Right renal pelvis (tissue), 4 donors: ENCODE measurements at regions not wholly inside any gene's neighbourhood (a gene's known extent, or its start where the extent isn't known, plus 50 kb on each side); places are given as distances from the start of the nearest gene placed in this dataset.

Experiments used
- DNase-seq, 4 donors: peaks; one replicate each; pipeline ENCODE4 v3.0.0-alpha.2; 2013; ENCODE audit warnings: low read depth in 4 of 4, low spot score in 3 of 4, missing footprints in 1 of 4

DNA sequence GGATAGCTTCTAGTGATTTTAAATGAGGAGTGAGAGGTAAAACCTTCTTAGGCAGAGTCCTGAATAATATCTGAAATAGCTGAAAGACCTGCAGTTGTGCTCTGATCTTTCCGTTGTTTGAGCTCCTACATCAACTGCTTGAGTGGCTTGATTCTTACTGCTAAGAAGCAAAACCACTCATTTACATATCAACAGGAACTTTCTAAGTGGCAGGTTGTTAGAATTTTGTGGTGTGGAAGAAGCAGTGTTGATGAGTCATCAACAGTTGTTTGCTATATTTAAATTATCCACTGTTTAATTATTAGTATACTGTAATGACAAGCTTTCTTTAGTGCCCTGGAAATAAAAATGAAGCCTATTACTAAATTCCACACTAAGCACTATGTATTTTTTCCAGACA, 689.5 kb downstream of the DNAJB9 start:
- DNase-seq = no peak

DNA sequence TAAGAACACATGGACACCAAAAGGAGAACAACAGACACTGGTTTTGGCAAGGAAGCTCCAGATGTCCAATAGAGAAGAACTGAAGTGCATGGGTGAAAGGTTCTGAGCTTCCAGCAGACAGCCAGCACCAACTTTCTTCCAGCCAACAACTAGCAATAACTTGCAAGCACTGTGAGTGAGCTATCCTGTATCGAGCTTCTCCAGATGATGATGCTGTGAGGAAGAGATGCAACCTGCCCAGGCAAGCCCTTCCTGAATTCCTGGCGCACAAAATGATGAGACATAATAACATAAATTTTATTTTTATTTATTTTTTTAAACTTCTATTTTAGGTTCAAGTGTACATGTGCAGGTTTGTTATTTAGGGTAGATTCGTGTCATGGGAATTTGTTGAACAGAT, 692.1 kb downstream of the DNAJB9 start:
- DNase-seq = no peak

GRCh38 chr7:109266610-109267009, 696.9 kb downstream of the DNAJB9 start:
- DNase-seq = no peak

DNA sequence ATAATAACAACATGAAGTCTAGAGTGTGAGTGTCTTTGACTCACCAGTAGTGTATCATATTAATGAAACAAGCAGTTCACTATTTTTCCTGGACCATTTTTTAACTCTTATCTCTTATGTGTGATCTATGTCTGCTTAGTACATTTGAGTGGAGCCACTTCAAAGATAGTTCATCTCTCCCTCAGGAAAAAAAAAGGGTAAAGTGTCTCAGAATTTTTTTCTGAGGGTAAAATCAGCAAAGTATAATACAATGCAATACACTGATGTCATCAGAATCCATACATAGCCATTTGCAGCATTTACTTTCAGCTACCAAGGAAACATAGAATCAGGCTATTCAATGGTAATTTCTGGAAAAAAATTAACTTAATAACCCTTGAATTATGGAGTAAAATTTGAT, 706.7 kb downstream of the DNAJB9 start:
- DNase-seq = no peak

GRCh38 chr7:109282726-109283125, 713.1 kb downstream of the DNAJB9 start:
- no peak for DNase-seq

GRCh38 chr7:109284943-109285342, 715.3 kb downstream of the DNAJB9 start:
- DNase-seq = no peak

- DNase-seq = no peak
These were observed 725.5 kb downstream of the DNAJB9 start for GRCh38 chr7:109295158-109295557.

- no peak for DNase-seq
These were observed 739.1 kb downstream of the DNAJB9 start for GRCh38 chr7:109308816-109309215.

DNA sequence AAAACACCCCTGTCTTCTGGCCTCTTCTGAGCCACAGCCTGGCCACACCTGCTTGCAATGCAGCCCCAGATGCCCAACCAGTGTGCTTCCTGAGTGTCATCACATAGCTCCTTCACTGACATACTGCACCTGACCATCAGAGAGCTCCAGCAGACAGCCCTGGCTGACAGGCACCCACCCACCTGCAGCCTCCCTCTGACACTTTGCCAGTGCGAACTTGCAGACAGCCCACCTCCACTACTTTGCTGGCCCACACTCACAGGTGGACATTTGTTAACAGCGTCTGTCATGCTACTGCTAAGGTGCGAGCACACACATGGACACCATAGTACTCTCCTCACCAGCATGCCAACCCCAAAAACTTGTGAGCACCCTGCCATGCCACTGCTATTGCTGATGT, 740.1 kb downstream of the DNAJB9 start:
- no peak for DNase-seq

GRCh38 chr7:109318136-109318535, 748.5 kb downstream of the DNAJB9 start:
- DNase-seq = no peak

- no peak for DNase-seq
These were observed 753.2 kb downstream of the DNAJB9 start for GRCh38 chr7:109322833-109323232.

DNA sequence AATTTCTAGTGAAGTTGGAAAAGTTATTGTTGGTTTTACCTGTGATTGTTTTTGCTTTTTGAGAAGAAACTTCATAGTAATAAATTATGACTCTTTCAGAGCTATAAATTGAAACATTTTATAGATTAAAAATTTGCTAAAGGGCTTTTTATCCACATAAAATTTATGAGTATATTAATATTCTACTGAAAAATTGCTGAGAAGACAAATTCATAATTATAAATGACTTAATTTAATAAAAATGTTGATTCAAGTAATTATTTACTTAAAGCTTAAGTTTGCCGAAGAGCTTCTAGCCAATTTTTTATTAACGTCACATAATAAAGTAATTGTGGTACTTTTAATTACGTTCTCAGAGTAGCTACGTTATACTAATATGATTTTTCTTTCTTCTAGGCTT, 761.7 kb downstream of the DNAJB9 start:
- no peak for DNase-seq

GRCh38 chr7:109335951-109336350, 766.3 kb downstream of the DNAJB9 start:
- no peak for DNase-seq

DNA sequence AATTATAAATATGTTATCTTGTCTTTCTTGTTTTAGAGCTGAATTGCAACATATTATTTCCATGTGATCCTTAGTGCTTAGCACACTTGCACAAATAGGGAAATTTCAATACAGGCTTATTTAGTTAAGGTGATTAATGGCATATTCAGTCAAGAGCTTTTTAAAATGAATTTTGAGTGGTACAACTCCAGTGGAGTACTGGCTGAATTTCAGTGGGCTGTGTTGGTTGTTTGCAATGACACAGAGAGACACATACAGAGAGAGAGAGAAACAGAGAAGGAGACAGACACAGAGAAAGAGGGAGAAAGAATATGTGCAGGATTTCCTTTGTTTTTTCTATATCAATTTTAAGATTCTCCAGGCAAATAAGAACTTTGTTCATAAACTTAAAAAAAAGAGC, 766.9 kb downstream of the DNAJB9 start:
- DNase-seq = no peak

DNA sequence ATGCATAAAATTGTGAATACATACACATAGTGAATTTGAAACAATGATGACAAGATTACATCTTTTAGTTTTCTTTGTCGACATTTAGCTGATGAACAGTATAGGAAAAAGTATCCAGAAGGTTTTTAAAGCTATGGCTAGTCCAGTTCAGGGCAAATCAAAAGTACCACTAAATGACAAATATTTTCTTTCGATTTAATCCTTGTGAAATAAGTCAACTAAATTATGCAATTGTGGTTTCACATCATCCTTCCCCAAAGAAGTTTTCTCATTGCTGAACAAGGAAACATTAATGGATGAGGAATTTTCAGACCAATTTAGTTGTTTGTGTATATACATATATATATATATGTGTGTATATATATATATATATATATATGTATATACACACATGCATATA, 774.0 kb downstream of the DNAJB9 start:
- no peak for DNase-seq

GRCh38 chr7:109351493-109351892, 781.8 kb downstream of the DNAJB9 start:
- DNase-seq = no peak

GRCh38 chr7:109354000-109354399, 784.3 kb downstream of the DNAJB9 start:
- no peak for DNase-seq

DNA sequence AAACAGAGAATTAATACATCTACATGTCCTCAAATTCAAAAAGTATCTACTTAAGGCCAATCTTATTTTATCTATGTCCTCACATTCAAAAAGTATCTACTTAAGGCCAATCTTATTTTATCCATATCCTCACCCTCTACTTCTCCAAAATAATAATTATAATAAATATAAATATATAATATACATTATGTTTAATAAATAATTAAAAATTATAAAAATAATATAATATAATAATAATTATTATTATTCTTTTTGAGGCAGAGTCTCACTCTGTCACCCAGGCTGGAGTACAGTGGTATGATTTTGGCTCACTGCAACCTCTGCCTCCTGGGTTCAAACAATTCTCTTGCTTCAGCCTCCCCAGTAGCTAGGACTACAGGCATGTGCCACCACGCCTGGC, 784.9 kb downstream of the DNAJB9 start:
- no peak for DNase-seq

DNA sequence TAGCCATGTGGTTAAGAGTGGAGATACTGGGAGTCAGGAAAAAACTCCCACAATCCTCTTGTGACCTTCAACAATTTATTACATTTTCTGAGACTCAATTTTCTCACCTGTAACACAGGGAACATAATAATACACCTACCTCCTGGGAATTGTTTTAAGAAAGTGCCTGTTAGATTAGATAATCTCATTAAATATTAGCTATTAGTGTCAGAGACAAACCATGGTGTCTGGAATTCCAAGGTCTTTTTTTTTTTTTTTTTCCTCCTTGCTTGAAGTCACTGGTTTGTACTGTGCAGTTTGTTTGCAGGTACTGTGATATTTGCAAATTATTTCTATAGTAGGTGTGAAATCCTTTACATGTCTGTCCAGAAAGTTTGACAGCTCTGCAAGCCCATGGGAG, 806.1 kb downstream of the DNAJB9 start:
- DNase-seq = no peak

DNA sequence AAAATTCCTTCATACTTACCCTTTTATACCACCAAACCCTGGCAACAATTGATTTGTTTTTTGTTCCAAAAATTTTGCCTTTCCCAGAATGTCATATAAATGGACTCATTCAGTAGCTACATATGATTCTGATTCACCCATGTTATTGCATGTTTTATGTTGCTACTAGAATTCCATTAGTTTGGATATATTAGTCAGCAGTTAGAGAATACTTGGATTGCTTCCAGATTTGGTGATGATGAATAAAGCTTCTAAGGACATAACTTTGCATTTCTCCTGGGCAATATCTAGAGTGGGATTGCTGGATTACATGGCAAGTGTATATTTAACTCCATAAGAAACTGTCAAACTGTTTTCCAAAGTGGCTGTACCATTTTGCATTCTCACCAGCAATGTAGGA, 806.9 kb downstream of the DNAJB9 start:
- no peak for DNase-seq

GRCh38 chr7:109377076-109377884, 807.6 kb downstream of the DNAJB9 start:
- DNase-seq = no peak

GRCh38 chr7:109386959-109387358, 817.3 kb downstream of the DNAJB9 start:
- DNase-seq = no peak

GRCh38 chr7:109387530-109387929, 817.9 kb downstream of the DNAJB9 start:
- no peak for DNase-seq
